ENCODE measurements at regions not wholly inside any gene's neighbourhood (a gene's known extent, or its start where the extent isn't known, plus 50 kb on each side); places are given as distances from the start of the nearest gene placed in this dataset.
A peak's percentile ranks its signal among the peaks of the same experiment; 100 is the strongest.
"Not testable (repeated sequence)": the region's sequence is repeated elsewhere in the genome, so short reads cannot be mapped to it uniquely, and the experiment has no call there.

- no peak for TF ChIP-seq CTCF (IDR thresholded peaks at IDR 0.05)
- no peaks in the 10 kb centered on the region for H3K9me3 ChIP-seq
- intact Hi-C loops (cut with DNase I) = no loop called here
- H3K36me3 ChIP-seq = no peaks in the 10 kb centered on the region
- WGBS, 2 donors = 12 to 26% methylated on average over 1 of the region's 1 CpG
- H3K4me1 ChIP-seq = no peaks in the 10 kb centered on the region
- H3K27ac ChIP-seq = no peak overlapping the region
- no peaks in the 10 kb centered on the region for H3K27me3 ChIP-seq
- FAIRE-seq = no peak
- no peak overlapping the region for H3K4me3 ChIP-seq
- DNase-seq = no peak
- ATAC-seq = peak in 1 of 4 donors; percentile 43
These were observed 506.3 kb upstream of the IMPG1 start for GRCh38 chr6:76578746-76579145.

DNA sequence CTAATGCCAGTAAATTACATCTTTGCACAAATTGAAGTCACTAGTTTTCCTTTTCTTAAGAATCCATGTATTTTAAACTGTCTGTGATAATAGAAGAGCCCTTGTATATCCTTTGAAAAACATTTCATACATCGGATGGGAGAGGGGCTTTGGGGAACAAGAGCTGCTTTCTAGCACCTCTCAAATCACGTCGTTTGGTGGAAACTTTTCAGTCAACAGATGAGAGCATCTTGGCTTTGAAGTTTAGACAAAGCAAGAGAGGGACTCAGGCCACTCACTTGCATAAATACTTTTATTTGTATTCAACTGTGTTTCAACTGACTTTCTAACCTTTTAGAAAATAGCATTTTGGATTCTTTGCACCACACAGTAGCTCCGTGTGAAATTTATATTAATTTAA is 502.3 kb upstream of the IMPG1 start:
- H3K27ac ChIP-seq = no peak overlapping the region
- intact Hi-C loops (cut with DNase I) = no loop called here
- no peak for DNase-seq
- TF ChIP-seq CTCF (IDR thresholded peaks at IDR 0.05) = no peak
- FAIRE-seq = no peak
- 37 to 49% methylated on average over 4 of the region's 4 CpGs for WGBS, 2 donors
- no peak for ATAC-seq
- H3K27me3 ChIP-seq = no peaks in the 10 kb centered on the region
- H3K9me3 ChIP-seq = no peaks in the 10 kb centered on the region
- no peaks in the 10 kb centered on the region for H3K4me1 ChIP-seq
- H3K4me3 ChIP-seq = no peak overlapping the region
- H3K36me3 ChIP-seq = no peaks in the 10 kb centered on the region

DNA sequence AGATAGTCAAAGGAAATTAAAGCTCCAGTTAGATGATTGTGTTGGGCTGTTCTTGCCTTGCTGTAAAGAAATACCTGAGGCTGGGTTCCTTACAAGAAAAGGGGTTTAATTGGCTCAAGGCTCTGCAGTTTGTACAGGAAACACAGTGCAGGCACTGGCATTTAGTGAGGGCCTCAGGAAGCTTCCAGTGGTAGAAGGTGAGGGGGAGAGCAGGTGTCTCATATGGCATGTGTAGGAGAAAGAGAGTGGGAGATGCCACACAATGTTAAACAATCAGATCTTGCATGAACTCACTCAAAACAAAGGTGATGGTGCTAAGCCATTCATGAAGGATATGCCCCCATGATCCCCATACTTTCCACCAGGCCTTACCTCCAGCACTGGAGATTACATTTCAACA is 493.5 kb upstream of the IMPG1 start:
- no peak for ATAC-seq
- FAIRE-seq = no peak
- intact Hi-C loops (cut with DNase I) = no loop called here
- Histone ChIP-seq H3K27me3 (no peaks in the 10 kb centered on the region), H3K4me3 (no peak overlapping the region), H3K36me3 (no peaks in the 10 kb centered on the region), H3K9me3 (no peaks in the 10 kb centered on the region), H3K27ac (no peak overlapping the region), H3K4me1 (no peaks in the 10 kb centered on the region)
- DNase-seq = no peak
- TF ChIP-seq CTCF (IDR thresholded peaks at IDR 0.05) = no peak

DNA sequence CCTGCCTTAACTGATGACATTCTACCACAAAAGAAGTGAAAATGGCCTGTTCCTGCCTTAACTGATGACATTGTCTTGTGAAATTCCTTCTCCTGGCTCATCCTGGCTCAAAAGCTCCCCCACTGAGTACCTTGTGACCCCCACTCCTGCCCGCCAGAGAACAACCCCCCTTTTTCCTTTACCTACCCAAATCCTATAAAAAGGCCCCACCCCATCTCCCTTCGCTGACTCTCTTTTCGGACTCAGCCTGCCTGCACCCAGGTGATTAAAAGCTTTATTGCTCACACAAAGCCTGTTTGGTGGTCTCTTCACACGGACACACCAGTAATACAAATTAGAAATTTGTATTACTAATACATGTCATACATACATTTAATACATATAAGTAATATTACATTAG is 489.9 kb upstream of the IMPG1 start:
- whole genome bisulfite sequencing, 2 donors = 76 to 89% methylated on average over 3 to 4 of the region's 4 CpGs
- FAIRE-seq; H3K4me3 ChIP-seq; H3K4me1 ChIP-seq; H3K27me3 ChIP-seq; H3K27ac ChIP-seq; ATAC-seq; DNase-seq; H3K9me3 ChIP-seq; H3K36me3 ChIP-seq; intact Hi-C loops (cut with DNase I): not testable (repeated sequence)

- not testable (repeated sequence) for H3K27me3 ChIP-seq, ATAC-seq
- 72 to 80% methylated on average over 9 of the region's 9 CpGs for WGBS, 2 donors
These were observed 488.6 kb upstream of the IMPG1 start for GRCh38 chr6:76560851-76561755.

DNA sequence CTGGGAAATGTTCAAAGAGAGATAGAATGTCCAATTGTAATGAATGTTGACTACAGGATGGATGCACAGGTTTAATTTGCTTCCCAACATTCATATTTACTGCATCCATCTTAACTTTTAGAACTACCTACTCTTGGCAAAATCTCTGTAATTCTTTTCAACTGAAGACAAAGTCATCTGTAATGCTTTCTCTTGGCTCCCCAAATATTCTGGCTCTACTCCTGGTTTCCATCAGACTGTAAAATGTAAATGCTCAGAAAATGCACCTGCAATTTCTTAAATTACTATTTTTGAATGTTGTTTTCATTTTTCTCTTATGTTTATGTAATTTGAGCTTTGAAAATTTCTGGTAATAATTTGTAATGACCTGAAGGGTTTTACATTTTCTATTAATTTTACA is 480.8 kb upstream of the IMPG1 start:
- ATAC-seq (no peak), DNase-seq (no peak), FAIRE-seq (no peak)
- H3K4me1 ChIP-seq = no peaks in the 10 kb centered on the region
- intact Hi-C loops (cut with DNase I) = no loop called here
- no peak for TF ChIP-seq CTCF (IDR thresholded peaks at IDR 0.05)
- no peaks in the 10 kb centered on the region for H3K27me3 ChIP-seq
- no peaks in the 10 kb centered on the region for H3K9me3 ChIP-seq
- H3K27ac ChIP-seq = no peak overlapping the region
- H3K4me3 ChIP-seq = no peak overlapping the region
- no peaks in the 10 kb centered on the region for H3K36me3 ChIP-seq

More at GRCh38 chr6:76560851-76561755, 488.6 kb upstream of the IMPG1 start:
- H3K27ac ChIP-seq; intact Hi-C loops (cut with DNase I); H3K4me3 ChIP-seq; FAIRE-seq; DNase-seq; H3K4me1 ChIP-seq; H3K36me3 ChIP-seq; H3K9me3 ChIP-seq: not testable (repeated sequence)
